Gastrocnemius medialis (tissue), 4 donors: ENCODE measurements at regions not wholly inside any gene's neighbourhood (a gene's known extent, or its start where the extent isn't known, plus 50 kb on each side); places are given as distances from the start of the nearest gene placed in this dataset.

Experiments
- POLR2A ChIP-seq, 2 donors: fragments of 450-650 bp; IDR thresholded peaks; one replicate each; pipeline ENCODE4 v1.6.1; 2017; ENCODE audit warnings: antibody characterized with exemption in 2 of 2, mild to moderate bottlenecking in 2 of 2, moderate library complexity in 2 of 2
- TF ChIP-seq, protein P1 (sequence below), 5 experiments: fragments of 450-650 bp in 3 of 5; fragments of 200-600 bp in 2 of 5; sonication (generic) in 2 of 5; IDR thresholded peaks in 4 of 5; conservative IDR thresholded peaks in 1 of 5; 1 replicate in 4 of 5; 2 replicates in 1 of 5; pipeline ENCODE4 v1.5.1; 2016 to 2019; ENCODE audit warnings: antibody characterized with exemption in 5 of 5, mild to moderate bottlenecking in 3 of 5, moderate library complexity in 3 of 5

DNA sequence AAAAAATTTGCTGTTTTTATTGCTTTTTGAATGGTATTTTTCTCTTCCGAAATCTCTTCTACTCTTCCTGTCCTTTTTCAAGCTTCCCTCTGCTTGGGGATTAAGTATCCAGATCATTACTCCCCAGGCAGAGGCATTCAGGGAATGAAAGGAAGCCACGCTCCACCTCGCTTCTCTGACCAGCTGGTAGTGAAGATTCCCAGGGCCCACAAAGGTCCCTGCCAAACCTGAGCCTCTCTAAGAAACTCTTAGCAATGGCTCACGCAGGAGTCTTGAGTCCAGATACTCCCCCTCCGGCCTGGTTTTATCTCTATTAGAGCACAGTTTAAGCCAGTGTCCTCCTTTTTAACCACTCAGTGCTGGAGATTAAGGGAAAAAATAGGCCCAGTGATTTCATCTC, 51.4 kb upstream of the SOD3 start:
- TF ChIP-seq, protein P1, sequence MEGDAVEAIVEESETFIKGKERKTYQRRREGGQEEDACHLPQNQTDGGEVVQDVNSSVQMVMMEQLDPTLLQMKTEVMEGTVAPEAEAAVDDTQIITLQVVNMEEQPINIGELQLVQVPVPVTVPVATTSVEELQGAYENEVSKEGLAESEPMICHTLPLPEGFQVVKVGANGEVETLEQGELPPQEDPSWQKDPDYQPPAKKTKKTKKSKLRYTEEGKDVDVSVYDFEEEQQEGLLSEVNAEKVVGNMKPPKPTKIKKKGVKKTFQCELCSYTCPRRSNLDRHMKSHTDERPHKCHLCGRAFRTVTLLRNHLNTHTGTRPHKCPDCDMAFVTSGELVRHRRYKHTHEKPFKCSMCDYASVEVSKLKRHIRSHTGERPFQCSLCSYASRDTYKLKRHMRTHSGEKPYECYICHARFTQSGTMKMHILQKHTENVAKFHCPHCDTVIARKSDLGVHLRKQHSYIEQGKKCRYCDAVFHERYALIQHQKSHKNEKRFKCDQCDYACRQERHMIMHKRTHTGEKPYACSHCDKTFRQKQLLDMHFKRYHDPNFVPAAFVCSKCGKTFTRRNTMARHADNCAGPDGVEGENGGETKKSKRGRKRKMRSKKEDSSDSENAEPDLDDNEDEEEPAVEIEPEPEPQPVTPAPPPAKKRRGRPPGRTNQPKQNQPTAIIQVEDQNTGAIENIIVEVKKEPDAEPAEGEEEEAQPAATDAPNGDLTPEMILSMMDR (IDR thresholded peaks at IDR 0.05 in 4 of 5, conservative IDR thresholded peaks at IDR 0.05 in 1 of 5): no peak
- no peak for TF ChIP-seq POLR2A (IDR thresholded peaks at IDR 0.05)
